Activated naive CD4-positive, alpha-beta T cell treated with Interleukin-2 at 50 U/mL for 16 hours (primary cell): ENCODE measurements at regions not wholly inside any gene's neighbourhood (a gene's known extent, or its start where the extent isn't known, plus 50 kb on each side); places are given as distances from the start of the nearest gene placed in this dataset.
"Not testable (repeated sequence)": the region's sequence is repeated elsewhere in the genome, so short reads cannot be mapped to it uniquely, and the experiment has no call there.

ENCODE experiments used
- DNase-seq: peaks from one replicate; pipeline ENCODE4 v3.0.0-alpha.2; 2020

DNA sequence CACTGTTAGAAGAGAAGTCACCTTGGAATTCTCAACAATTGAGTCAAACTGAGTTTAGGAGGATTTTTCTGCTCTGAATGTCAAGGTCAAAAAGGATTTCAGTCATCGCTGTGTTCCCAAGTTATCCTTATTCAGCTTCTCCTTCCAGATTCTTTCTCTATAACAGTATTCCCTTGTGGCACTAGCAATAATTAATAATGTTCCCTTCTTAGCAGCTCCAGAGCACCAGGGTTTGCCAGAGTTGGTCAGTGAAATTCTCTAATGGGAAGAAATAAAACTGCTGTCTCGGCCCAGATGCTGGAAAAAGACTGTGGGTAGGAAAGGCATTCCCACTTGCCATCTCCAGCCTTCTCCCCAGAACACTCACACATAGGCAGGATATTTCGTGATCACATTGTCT lies 836.0 kb upstream of the PIK3C3 start:
- DNase-seq, result no peak

DNA sequence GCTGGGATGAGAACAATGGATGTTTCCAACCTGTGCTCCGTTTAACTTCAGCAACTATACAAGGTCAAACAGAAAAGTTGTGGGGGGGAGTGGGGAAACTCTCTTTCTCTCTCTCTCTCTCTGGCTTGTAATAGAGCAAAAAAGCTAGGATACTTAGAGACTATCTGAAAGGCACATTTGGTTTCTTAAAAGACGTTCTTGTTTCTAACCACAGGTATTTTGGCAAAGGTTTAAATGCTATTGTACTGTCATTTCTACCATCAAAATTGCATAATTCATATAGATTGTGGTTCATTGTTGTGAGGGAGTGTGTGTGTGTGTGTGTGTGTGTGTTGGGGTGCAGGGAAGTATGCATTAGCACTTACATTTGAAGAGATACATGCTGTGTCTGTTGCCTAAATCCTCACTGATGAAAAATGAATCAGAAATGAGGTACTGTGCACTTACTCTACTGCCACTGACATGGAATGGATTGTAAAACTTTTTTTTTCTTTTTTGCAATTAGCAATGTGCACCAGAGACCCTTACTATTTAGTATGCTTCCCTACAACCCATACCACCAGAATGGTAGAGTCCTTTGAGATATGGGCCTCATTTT lies 841.0 kb upstream of the PIK3C3 start:
- DNase-seq, result no peak

GRCh38 chr18:41099451-41099850 lies 855.6 kb upstream of the PIK3C3 start:
- no peak for DNase-seq

GRCh38 chr18:41096504-41096903 lies 858.5 kb upstream of the PIK3C3 start:
- DNase-seq, result no peak

- no peak for DNase-seq
These were observed 878.0 kb upstream of the PIK3C3 start for GRCh38 chr18:41077076-41077475.

- DNase-seq, result no peak
These were observed 879.8 kb upstream of the PIK3C3 start for GRCh38 chr18:41075212-41075611.

- no peak for DNase-seq
These were observed 881.6 kb upstream of the PIK3C3 start for GRCh38 chr18:41073372-41073954.

- no peak for DNase-seq
These were observed 882.1 kb upstream of the PIK3C3 start for GRCh38 chr18:41072946-41073345.

GRCh38 chr18:41071826-41072225 lies 883.2 kb upstream of the PIK3C3 start:
- no peak for DNase-seq

- DNase-seq, result no peak
These were observed 885.9 kb upstream of the PIK3C3 start for GRCh38 chr18:41069167-41069566.

- no peak for DNase-seq
These were observed 890.1 kb upstream of the PIK3C3 start for GRCh38 chr18:41064916-41065315.

GRCh38 chr18:41060967-41061366 lies 894.1 kb upstream of the PIK3C3 start:
- no peak for DNase-seq

DNA sequence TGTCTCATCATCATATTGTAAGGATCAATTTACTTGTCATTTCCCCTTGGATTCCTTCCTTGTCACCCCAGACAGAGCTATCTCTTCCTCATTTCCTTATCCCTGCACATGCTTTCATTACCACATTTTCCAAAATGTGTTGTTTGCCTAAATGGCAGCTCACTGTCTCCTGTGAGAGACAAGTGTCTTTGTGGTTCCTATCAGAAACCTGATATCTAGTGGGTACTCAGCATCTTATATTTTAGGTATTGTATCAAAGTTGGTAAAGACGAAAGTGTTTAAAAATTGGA lies 896.0 kb upstream of the PIK3C3 start:
- DNase-seq, result no peak

GRCh38 chr18:41058351-41059125 lies 896.5 kb upstream of the PIK3C3 start:
- no peak for DNase-seq

DNA sequence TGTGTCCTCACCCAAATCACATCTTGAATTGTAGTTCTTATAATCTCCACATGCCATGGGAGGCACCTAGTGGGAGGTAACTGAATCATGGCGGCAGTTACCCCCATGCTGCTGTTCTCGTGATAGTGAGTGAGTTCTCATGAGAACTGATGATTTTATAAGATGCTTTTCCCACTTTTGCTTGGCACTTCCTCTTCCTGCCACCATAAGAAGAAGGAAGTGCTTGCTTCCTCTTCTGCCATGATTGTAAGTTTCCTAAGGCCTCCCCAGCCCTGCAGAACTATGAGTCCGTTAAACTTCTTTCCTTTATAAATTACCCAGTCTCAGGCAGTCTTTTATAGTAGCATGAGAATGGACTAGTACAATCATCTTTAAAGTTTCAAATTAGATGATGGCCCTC lies 902.4 kb upstream of the PIK3C3 start:
- no peak for DNase-seq

DNA sequence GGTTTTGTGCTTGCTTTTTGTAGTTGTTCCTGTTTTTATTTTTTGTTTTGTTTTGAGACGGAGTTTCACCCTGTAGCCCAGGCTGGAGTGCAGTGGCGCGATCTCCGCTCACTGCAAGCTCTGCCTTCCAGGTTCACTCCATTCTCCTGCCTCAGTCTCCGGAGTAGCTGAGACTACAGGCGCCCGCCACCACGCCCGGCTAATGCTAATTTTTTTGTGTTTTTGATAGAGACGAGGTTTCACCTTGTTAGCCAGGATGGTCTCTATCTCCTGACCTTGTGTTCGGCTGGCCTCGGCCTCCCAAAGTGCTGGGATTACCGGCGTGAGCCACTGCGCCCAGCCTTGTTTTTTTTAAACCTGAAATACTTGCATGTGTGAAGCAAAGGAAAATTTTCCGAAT lies 908.8 kb upstream of the PIK3C3 start:
- DNase-seq, result not testable (repeated sequence)

GRCh38 chr18:41043876-41044275 lies 911.2 kb upstream of the PIK3C3 start:
- no peak for DNase-seq

GRCh38 chr18:41042866-41043265 lies 912.2 kb upstream of the PIK3C3 start:
- DNase-seq, result no peak

- DNase-seq, result no peak
These were observed 917.0 kb upstream of the PIK3C3 start for GRCh38 chr18:41038071-41038470.

- DNase-seq, result no peak
These were observed 918.7 kb upstream of the PIK3C3 start for GRCh38 chr18:41036346-41036745.

- no peak for DNase-seq
These were observed 920.6 kb upstream of the PIK3C3 start for GRCh38 chr18:41034413-41034812.

GRCh38 chr18:41025666-41026065 lies 929.4 kb upstream of the PIK3C3 start:
- DNase-seq, result no peak

GRCh38 chr18:41024792-41025191 lies 930.2 kb upstream of the PIK3C3 start:
- DNase-seq, result no peak

GRCh38 chr18:41022484-41022883 lies 932.5 kb upstream of the PIK3C3 start:
- DNase-seq, result no peak

DNA sequence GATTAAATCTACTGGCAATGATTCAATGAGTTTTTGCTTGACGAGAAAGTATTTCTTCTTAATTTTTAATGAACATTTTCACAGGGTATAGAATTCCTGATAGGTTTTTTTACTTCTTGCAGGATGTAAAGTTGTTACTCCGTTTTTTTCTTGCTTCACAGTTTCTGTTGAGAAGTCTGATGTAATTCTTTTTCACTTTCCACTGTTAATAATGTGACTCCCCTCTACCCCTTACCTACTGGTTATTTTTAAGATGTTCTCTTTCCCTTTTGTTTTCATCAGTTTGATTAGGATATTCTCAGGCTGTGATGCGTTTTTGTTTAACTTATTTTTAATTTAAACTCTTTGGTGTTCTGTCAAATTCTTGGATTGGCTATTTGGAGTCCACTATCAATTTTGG lies 933.9 kb upstream of the PIK3C3 start:
- DNase-seq, result no peak
